GM13976 (cell line): ENCODE measurements at regions not wholly inside any gene's neighbourhood (a gene's known extent, or its start where the extent isn't known, plus 50 kb on each side); places are given as distances from the start of the nearest gene placed in this dataset.

Experiments used
- DNase-seq: peaks from one replicate; pipeline ENCODE4 v3.0.0; 2012; ENCODE audit warnings: low spot score
- CTCF ChIP-seq: IDR thresholded peaks from 2 replicates; pipeline ENCODE4 v1.5.1; 2012; ENCODE audit warnings: borderline replicate concordance, mild to moderate bottlenecking; ENCODE audit not compliant: insufficient read depth; ENCODE audit errors: extremely low read depth, missing control alignments, control extremely low read depth
- in situ Hi-C: fragments of 300-500 bp; cut with MboI; formaldehyde crosslinking; loops from one replicate; pipeline ENCODE4 v1.12.0; 2022; ENCODE audit warnings: low sequenced_read_pairs, mixed read lengths, inconsistent platforms; ENCODE audit not compliant: unreplicated experiment

GRCh38 chr20:60650087-60650486 is 602.0 kb upstream of the CDH4 start:
- TF ChIP-seq CTCF, result no peak
- no peak for DNase-seq
- in situ Hi-C loops, result no loop called here

DNA sequence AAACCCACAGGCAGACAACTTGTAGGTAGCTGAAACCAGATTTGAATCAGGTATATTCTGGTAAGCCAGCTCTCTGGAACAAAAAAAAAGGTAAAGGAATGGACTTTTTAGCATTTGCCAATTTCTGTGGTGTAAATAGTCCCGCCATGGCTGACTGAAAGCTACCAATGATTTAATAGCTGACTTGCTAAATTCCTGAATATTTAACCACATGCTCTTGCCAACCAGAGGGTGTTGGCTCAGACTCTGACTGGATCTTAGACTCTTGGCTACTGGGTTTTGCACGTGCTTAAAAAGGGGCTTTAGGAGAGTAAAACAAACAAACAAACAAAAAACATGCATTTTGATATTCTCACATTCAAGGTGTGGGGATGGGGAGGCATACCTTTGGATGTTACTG is 600.0 kb upstream of the CDH4 start:
- no peak for TF ChIP-seq CTCF
- DNase-seq, result no peak
- in situ Hi-C loops, result no loop called here

GRCh38 chr20:60652615-60653014 is 599.4 kb upstream of the CDH4 start:
- no peak for TF ChIP-seq CTCF
- in situ Hi-C loops, result no loop called here
- no peak for DNase-seq

DNA sequence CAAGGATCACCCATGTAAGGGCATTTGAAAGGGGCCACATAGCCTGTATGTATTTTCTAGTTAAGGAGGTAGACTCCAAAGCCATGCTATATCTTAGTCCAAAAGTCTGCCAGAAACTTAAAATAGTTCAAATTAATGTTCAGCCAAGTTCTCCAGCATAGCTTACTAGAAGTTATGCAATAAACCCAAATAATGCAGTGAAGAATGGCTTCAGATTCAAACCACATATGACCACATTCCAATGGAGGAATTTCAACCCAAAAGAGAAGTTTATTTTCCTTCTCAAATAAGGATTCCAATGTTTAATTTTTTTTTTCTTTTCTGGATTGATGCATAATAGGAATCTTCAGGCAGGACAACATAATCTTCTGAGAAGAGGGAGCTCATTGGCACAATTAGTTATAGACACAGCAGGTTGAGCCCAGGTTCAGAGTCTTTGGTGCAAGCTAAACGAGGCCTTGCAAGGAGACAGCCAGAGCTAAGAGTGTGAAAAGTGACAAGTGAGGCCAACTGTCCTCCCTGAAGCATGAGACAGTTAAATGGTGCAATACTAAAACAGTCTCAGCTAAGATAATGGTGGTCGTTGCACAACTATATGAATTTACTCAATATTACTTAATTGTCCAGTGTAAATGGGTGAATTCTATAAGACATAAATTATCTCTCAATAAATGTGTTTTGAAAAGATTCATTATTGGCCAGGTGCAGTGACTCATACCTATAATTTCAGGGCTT is 598.8 kb upstream of the CDH4 start:
- in situ Hi-C loops, result no loop called here
- no peak for DNase-seq

GRCh38 chr20:60658681-60659080 is 593.4 kb upstream of the CDH4 start:
- no peak for TF ChIP-seq CTCF
- no peak for DNase-seq
- in situ Hi-C loops, result no loop called here

More for the DNA sequence above, 598.8 kb upstream of the CDH4 start:
- no peak for TF ChIP-seq CTCF

DNA sequence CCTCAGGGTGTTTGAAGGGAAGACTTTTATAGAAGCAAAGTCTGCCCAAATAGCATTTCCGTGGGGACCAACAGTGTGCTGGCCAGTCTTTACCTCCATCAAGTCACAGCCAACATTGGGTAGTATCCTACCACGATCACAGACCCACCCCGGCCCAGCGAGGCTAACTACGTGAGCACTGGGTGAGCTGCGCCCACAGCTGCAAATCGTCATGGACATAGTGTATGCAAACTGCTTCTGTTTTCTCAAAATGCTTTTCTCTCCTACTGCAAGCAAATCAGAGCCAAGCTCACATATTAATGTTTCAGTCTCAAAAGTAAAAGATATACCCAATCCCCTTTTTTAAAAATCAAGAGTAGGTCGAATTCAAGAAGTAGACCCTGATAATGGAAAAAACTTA is 592.8 kb upstream of the CDH4 start:
- DNase-seq, result no peak
- TF ChIP-seq CTCF, result no peak
- in situ Hi-C loops, result no loop called here

DNA sequence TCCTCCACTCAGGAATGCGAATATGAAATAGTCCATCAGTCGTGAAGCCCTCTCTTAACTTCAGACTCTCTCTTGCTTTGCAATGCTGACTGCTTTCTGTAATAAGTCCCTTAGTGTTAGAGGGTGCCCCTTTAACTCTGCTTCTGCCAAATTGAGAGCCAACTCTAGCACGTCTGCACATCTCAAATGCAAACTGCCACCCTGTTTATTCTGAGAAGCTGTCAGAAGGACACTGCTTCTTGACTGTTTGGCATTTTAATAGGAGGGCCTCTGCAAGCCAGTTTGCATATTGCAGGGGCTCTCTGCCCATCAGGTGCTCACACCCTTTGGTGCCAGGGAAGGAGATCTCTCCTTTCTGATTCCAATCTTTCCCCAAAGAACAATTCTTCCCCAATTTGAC is 589.8 kb upstream of the CDH4 start:
- no peak for DNase-seq
- in situ Hi-C loops, result no loop called here
- no peak for TF ChIP-seq CTCF
